Trophoblast cell (in vitro differentiated cells and primary cell): ENCODE measurements at regions not wholly inside any gene's neighbourhood (a gene's known extent, or its start where the extent isn't known, plus 50 kb on each side); places are given as distances from the start of the nearest gene placed in this dataset.

Experiments
- DNase-seq, 2 donors: peaks; one replicate each; pipeline ENCODE4 v3.0.0-alpha.2; 2016
- H2AFZ ChIP-seq: 2 replicates; pipeline ENCODE4 v1.6.1; 2013; ENCODE audit warnings: low read length, moderate library complexity, mild to moderate bottlenecking; ENCODE audit not compliant: insufficient read depth, poor library complexity
- H2AK5ac ChIP-seq: 2 replicates; pipeline ENCODE4 v1.6.1; 2013; ENCODE audit warnings: mild to moderate bottlenecking, low read length
- H2BK120ac ChIP-seq: 2 replicates; pipeline ENCODE4 v1.6.1; 2013; ENCODE audit warnings: low read length, mild to moderate bottlenecking, moderate library complexity; ENCODE audit not compliant: insufficient read depth, poor library complexity
- H2BK12ac ChIP-seq: 2 replicates; pipeline ENCODE4 v1.6.1; 2013; ENCODE audit warnings: mild to moderate bottlenecking, low read length, moderate library complexity
- H2BK5ac ChIP-seq: 2 replicates; pipeline ENCODE4 v1.6.1; 2013; ENCODE audit warnings: low read length, low read depth, moderate library complexity, mild to moderate bottlenecking; ENCODE audit not compliant: poor library complexity
- H3K14ac ChIP-seq: 2 replicates; pipeline ENCODE4 v1.6.1; 2013; ENCODE audit warnings: mild to moderate bottlenecking, low read length
- H3K18ac ChIP-seq: 2 replicates; pipeline ENCODE4 v1.6.1; 2013; ENCODE audit warnings: mild to moderate bottlenecking, low read length
- H3K23ac ChIP-seq: 2 replicates; pipeline ENCODE4 v1.6.1; 2013; ENCODE audit warnings: low read length
- H3K27ac ChIP-seq: 2 replicates; pipeline ENCODE4 v1.5.1; 2013; ENCODE audit warnings: low read depth, mild to moderate bottlenecking, inconsistent platforms, low read length, moderate library complexity
- H3K27me3 ChIP-seq: 2 replicates; pipeline ENCODE4 v1.6.1; 2013; ENCODE audit warnings: inconsistent platforms, mild to moderate bottlenecking, low read length, moderate library complexity; ENCODE audit not compliant: insufficient read depth
- H3K36me3 ChIP-seq, 2 experiments: 1 replicate in 1 of 2; 2 replicates in 1 of 2; pipeline ENCODE4 v1.6.1; 2013; ENCODE audit warnings: low read length in 2 of 2, mild to moderate bottlenecking in 2 of 2, moderate library complexity in 1 of 2; ENCODE audit not compliant: insufficient read depth in 2 of 2, control insufficient read depth in 1 of 2
- H3K4ac ChIP-seq: 2 replicates; pipeline ENCODE4 v1.6.1; 2013; ENCODE audit warnings: low read depth, mild to moderate bottlenecking, low read length, moderate library complexity
- H3K4me1 ChIP-seq, 2 experiments: 1 replicate in 1 of 2; 2 replicates in 1 of 2; pipeline ENCODE4 v1.6.1; 2013; ENCODE audit warnings: low read length in 2 of 2, mild to moderate bottlenecking in 2 of 2, moderate library complexity in 1 of 2; ENCODE audit not compliant: insufficient read depth in 2 of 2, control insufficient read depth in 1 of 2
- H3K4me2 ChIP-seq: 2 replicates; pipeline ENCODE4 v1.6.1; 2013; ENCODE audit warnings: inconsistent platforms, mild to moderate bottlenecking, low read length, moderate library complexity
- H3K4me3 ChIP-seq: 2 replicates; pipeline ENCODE4 v1.5.1; 2013; ENCODE audit warnings: mild to moderate bottlenecking, low read depth, low read length, inconsistent platforms
- H3K79me1 ChIP-seq: one replicate; pipeline ENCODE4 v1.6.1; 2013; ENCODE audit warnings: low read length
- H3K79me2 ChIP-seq: 2 replicates; pipeline ENCODE4 v1.6.1; 2013; ENCODE audit warnings: low read length, mild to moderate bottlenecking; ENCODE audit not compliant: control insufficient read depth, insufficient read depth, poor library complexity
- H3K9ac ChIP-seq: 2 replicates; pipeline ENCODE4 v1.6.1; 2013; ENCODE audit warnings: mild to moderate bottlenecking, low read length
- H3K9me3 ChIP-seq: 2 replicates; pipeline ENCODE4 v1.6.1; 2013; ENCODE audit warnings: low read depth, mild to moderate bottlenecking, control low read depth, inconsistent platforms, low read length; ENCODE audit not compliant: insufficient read depth
- H4K12ac ChIP-seq: 2 replicates; pipeline ENCODE4 v1.6.1; 2013; ENCODE audit warnings: low read depth, mild to moderate bottlenecking, low read length, moderate library complexity
- H4K8ac ChIP-seq: 2 replicates; pipeline ENCODE4 v1.6.1; 2013; ENCODE audit warnings: low read depth, mild to moderate bottlenecking, low read length, moderate library complexity
- H4K91ac ChIP-seq: one replicate; pipeline ENCODE4 v1.6.1; 2013; ENCODE audit warnings: low read depth, mild to moderate bottlenecking, low read length, moderate library complexity
- WGBS: extraction: QIAGEN DNeasy Blood & Tissue Kit; methylation state at CpG from one replicate; pipeline ENCODE4 v1.1.7; 2013; ENCODE audit warnings: missing lambda C conversion rate; ENCODE audit not compliant: insufficient read length, insufficient coverage; ENCODE audit errors: extremely low coverage; 5-methylcytosine and 5-hydroxymethylcytosine counted together

DNA sequence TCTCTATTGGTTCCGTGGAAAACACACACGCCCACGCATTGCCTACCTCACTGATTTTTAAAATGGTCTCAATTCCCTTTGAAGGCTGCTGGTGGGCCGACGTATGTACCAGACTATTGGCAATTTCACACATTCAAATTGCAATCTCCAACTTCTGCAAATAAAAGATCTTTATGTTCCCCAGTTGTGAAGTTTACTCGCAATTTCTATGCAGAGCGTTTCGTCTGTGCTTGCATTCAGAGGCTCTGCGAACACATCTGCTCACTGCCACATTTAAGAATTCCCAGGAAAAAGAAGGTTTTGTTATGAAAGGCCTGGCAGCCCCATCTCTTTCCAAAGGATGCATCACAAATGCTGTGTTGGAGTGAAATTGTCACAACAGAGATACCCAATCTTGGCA, 288.0 kb upstream of the KAZN start:
- WGBS: no CpG with 5 or more reads among the region's 9 CpGs
- Histone ChIP-seq H2AK5ac (no peak overlapping the region), H3K14ac (no peak overlapping the region)

DNA sequence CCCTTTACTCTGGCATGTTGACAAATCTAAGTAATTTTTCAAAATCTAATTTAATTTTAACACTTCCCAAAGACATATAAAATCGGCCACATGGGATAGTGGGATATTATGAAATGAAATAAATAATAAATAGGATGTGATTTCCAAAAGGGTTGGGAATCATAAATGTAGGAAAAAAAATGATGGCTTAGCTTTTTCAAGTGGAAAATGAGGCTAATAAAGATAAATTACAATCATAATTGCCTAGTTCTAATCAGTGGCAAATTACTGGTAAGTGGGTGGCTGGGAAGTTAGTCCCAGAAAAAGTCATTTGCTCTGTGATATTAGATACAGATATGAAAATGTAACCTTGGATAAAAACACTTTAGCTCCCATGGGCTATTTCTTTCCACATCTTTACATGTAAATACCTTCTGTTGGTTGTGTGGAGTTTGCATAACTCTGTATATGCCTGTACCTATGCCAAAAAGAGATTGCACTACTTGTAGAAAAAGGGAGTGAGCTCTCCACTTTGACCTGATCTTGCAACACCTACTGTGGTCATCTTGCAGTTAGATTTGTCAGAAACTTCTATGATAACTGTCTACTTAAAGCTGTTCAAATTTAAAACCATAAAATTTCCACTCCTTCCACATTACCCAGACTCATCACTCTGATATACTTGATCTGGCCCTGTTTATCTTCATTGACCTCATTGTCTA, 284.6 kb upstream of the KAZN start:
- Histone ChIP-seq H3K36me3 (no peaks in the 10 kb centered on the region), H2AK5ac (no peak overlapping the region), H3K4me2 (no peak overlapping the region), H2BK5ac (no peak overlapping the region), H3K4me1 (no peaks in the 10 kb centered on the region), H3K79me2 (no peaks in the 10 kb centered on the region), H3K9ac (no peak overlapping the region), H4K91ac (no peak overlapping the region), H3K14ac (no peak overlapping the region), H3K79me1 (no peaks in the 10 kb centered on the region), H4K8ac (no peak overlapping the region), H4K12ac (no peak overlapping the region), H2BK12ac (no peak overlapping the region), H3K9me3 (peaks cover 1% of the 10 kb centered on the region), H3K27ac (no peak overlapping the region), H3K23ac (no peak overlapping the region), H2AFZ (no peak overlapping the region), H3K4me3 (no peak overlapping the region), H2BK120ac (no peak overlapping the region), H3K4ac (no peak overlapping the region), H3K18ac (no peak overlapping the region), H3K27me3 (no peaks in the 10 kb centered on the region)
- WGBS: no CpG with 5 or more reads among the region's 1 CpG
- no peak for DNase-seq

More for the DNA sequence above, 288.0 kb upstream of the KAZN start:
- no peak overlapping the region for H2BK12ac ChIP-seq
- no peak overlapping the region for H4K12ac ChIP-seq
- H3K4me2 ChIP-seq: no peak overlapping the region
- no peak for DNase-seq
- no peak overlapping the region for H2BK5ac ChIP-seq
- H3K27me3 ChIP-seq: no peaks in the 10 kb centered on the region
- H3K4ac ChIP-seq: no peak overlapping the region
- no peak overlapping the region for H3K18ac ChIP-seq
- H2BK120ac ChIP-seq: no peak overlapping the region
- peaks cover 1% of the 10 kb centered on the region for H3K9me3 ChIP-seq
- no peak overlapping the region for H3K9ac ChIP-seq
- H4K8ac ChIP-seq: no peak overlapping the region
- H3K4me3 ChIP-seq: no peak overlapping the region
- H3K79me2 ChIP-seq: no peaks in the 10 kb centered on the region
- H3K36me3 ChIP-seq: no peaks in the 10 kb centered on the region
- no peak overlapping the region for H3K27ac ChIP-seq
- no peak overlapping the region for H2AFZ ChIP-seq
- no peak overlapping the region for H4K91ac ChIP-seq
- no peak overlapping the region for H3K23ac ChIP-seq
- no peaks in the 10 kb centered on the region for H3K4me1 ChIP-seq
- H3K79me1 ChIP-seq: no peaks in the 10 kb centered on the region

DNA sequence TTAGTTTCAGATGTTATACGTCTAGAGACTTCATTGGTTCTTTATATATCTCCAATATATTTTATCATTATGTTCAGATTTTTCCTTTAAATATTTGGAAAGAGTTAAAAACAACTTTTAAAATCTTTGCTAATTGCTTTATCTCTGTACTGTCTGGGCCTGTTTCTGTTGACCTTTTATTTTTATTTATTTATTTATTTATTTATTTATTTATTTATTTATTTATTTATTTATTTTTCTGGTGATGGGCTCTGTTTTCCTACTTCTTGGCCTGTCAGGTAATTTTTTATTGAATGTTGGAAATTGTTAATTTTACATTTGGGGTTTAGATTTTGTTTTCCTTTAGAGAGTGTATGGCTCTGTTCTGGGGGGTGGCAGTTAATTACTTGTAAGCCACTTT, 279.7 kb upstream of the KAZN start:
- no peak overlapping the region for H3K27ac ChIP-seq
- H3K4me1 ChIP-seq: no peaks in the 10 kb centered on the region
- H4K12ac ChIP-seq: no peak overlapping the region
- H3K23ac ChIP-seq: no peak overlapping the region
- H3K9me3 ChIP-seq: peaks cover 1% of the 10 kb centered on the region
- no peaks in the 10 kb centered on the region for H3K79me2 ChIP-seq
- H3K4ac ChIP-seq: no peak overlapping the region
- no peak overlapping the region for H3K9ac ChIP-seq
- H2BK12ac ChIP-seq: no peak overlapping the region
- no peak for DNase-seq
- no peak overlapping the region for H3K14ac ChIP-seq
- no peaks in the 10 kb centered on the region for H3K36me3 ChIP-seq
- no peak overlapping the region for H4K8ac ChIP-seq
- no peak overlapping the region for H3K4me2 ChIP-seq
- H2BK5ac ChIP-seq: no peak overlapping the region
- H3K79me1 ChIP-seq: no peaks in the 10 kb centered on the region
- no peaks in the 10 kb centered on the region for H3K27me3 ChIP-seq
- no peak overlapping the region for H3K18ac ChIP-seq
- no peak overlapping the region for H2AK5ac ChIP-seq
- no peak overlapping the region for H2AFZ ChIP-seq
- no CpG with 5 or more reads among the region's 1 CpG for WGBS
- H4K91ac ChIP-seq: no peak overlapping the region
- H3K4me3 ChIP-seq: no peak overlapping the region
- H2BK120ac ChIP-seq: no peak overlapping the region

DNA sequence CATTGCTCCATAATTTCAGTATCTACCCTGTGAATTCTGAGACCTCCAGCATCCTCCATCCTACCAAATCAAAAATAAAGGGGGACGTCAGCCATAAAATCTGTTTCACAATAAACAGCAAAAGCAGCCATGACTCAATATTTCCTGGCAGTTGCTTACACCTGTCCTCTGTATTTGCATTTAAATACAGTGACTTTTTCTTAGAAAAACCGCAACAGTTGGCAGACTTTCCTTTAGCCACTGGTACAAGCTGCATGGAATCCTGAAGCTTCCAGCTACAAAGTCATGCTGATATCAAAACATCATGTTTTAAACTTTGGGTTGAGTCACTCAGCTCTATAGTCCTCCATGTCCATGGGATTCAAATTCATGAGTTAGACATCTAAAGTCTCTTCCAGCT, 278.0 kb upstream of the KAZN start:
- H3K14ac ChIP-seq: no peak overlapping the region
- no peaks in the 10 kb centered on the region for H3K36me3 ChIP-seq
- H3K4me1 ChIP-seq: no peaks in the 10 kb centered on the region
- H3K79me2 ChIP-seq: no peaks in the 10 kb centered on the region
- H4K12ac ChIP-seq: no peak overlapping the region
- no peak overlapping the region for H4K8ac ChIP-seq
- peaks cover 1% of the 10 kb centered on the region for H3K9me3 ChIP-seq
- no peak overlapping the region for H4K91ac ChIP-seq
- no peaks in the 10 kb centered on the region for H3K79me1 ChIP-seq
- WGBS: no CpG with 5 or more reads among the region's 2 CpGs
- H3K4ac ChIP-seq: no peak overlapping the region
- no peak overlapping the region for H3K4me2 ChIP-seq
- no peak overlapping the region for H3K27ac ChIP-seq
- no peak overlapping the region for H2BK5ac ChIP-seq
- no peak overlapping the region for H2BK12ac ChIP-seq
- no peak overlapping the region for H2AK5ac ChIP-seq
- no peaks in the 10 kb centered on the region for H3K27me3 ChIP-seq
- H3K18ac ChIP-seq: no peak overlapping the region
- H3K4me3 ChIP-seq: no peak overlapping the region
- no peak overlapping the region for H3K23ac ChIP-seq
- no peak overlapping the region for H3K9ac ChIP-seq
- H2BK120ac ChIP-seq: no peak overlapping the region
- no peak overlapping the region for H2AFZ ChIP-seq
- DNase-seq: no peak
